ENCODE measurements at regions not wholly inside any gene's neighbourhood (a gene's known extent, or its start where the extent isn't known, plus 50 kb on each side); places are given as distances from the start of the nearest gene placed in this dataset. TPM values are rescaled to one million over a fixed set of nuclear protein-coding genes. Genes with fewer than 3 reads are reported as not detected.

Small RNAs in the stretch of these regions (small RNA-seq; reads per million reads assigned to genes)
- gene MIR3664 (0.13 reads per million), gene RF00019 (not detected)
